ENCODE measurements at regions not wholly inside any gene's neighbourhood (a gene's known extent, or its start where the extent isn't known, plus 50 kb on each side); places are given as distances from the start of the nearest gene placed in this dataset.

DNA sequence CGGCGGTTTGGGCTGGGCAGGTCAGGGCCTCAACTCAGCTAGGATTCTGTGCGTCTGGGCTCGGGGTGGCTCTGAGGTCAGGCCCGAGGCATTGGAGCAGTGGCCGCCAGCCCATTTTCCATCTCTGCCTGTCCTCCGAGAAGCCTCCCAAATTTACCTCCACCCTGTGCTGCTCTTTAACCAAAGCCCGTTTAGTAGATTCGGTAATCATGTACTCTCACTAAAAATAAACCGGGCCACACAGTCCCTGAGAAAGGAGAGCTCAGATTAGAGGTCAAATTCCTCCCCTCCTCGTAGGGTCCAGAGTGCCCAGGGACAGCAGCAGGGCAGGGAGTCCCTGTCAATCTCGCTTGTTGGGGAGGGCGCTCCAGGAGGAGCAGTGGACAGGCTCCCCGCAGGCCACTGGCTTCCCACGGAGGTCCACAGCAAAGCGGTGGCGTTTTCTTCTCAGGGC is 88.7 kb upstream of the CHST15 start:
- ChIA-PET POLR2A (no interaction called here), CTCF (no interaction called here)
- no peak for DNase-seq
- Mint-ChIP-seq H3K27me3 (no peaks in the 10 kb centered on the region), H3K9me3 (no peaks in the 10 kb centered on the region), H3K27ac (no peak overlapping the region), H3K36me3 (no peaks in the 10 kb centered on the region), H3K4me3 (no peak overlapping the region), H3K4me1 (no peaks in the 10 kb centered on the region)
- ATAC-seq (replicated peaks in 1 of 4), result no peak
- no peaks in the 10 kb centered on the region for H3K4me1 ChIP-seq (ENCODE audit: control insufficient read depth in 1 of 2, extremely low read depth in 1 of 2, insufficient read depth in 2 of 2, low read length in 2 of 2)
- H3K36me3 ChIP-seq (ENCODE audit: control insufficient read depth in 2 of 2, extremely low read depth in 1 of 2, insufficient read depth in 1 of 2, low read length in 1 of 2), result no peaks in the 10 kb centered on the region
- H3K9me3 ChIP-seq, result no peaks in the 10 kb centered on the region
- 84% methylated on average over 17 of the region's 17 CpGs for WGBS (ENCODE audit: insufficient coverage)
- H3K27me3 ChIP-seq (replicated peaks in 1 of 2; ENCODE audit: control insufficient read depth in 2 of 2, extremely low read depth in 1 of 2, insufficient read depth in 2 of 2, low read length in 1 of 2), result peaks cover 0 to 7% of the 10 kb centered on the region in 2 experiments
- no peak overlapping the region for H3K27ac ChIP-seq (ENCODE audit: low read length)
- H3K4me3 ChIP-seq (ENCODE audit: control insufficient read depth in 1 of 2, extremely low read depth in 1 of 2, low read length in 1 of 2), result no peak overlapping the region

DNA sequence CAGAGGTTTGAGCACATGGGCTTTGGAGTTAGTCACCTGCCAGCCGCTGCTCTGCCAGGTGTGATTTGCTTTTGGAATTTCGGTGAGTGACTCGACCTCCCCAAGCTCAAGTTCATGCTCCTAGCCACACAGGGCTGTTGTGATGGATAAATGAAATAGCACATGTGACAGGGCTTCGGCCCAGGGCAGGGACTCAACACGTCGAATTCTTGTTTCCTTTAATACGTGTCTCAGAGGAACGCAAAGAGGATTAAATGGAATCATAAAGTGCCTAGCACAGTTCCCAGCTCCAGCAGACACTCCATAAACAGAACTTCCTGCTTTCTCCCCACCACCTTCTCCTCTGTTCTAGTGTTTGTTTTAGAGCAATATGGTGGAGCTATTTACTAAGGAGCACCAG is 88.3 kb upstream of the CHST15 start:
- CTCF ChIA-PET, result no interaction called here
- WGBS (ENCODE audit: insufficient coverage), result no CpG with 5 or more reads among the region's 8 CpGs

GRCh38 chr10:124180947-124181549 is 87.7 kb upstream of the CHST15 start:
- no peak for ATAC-seq (replicated peaks in 1 of 4)
- DNase-seq, result no peak
- CTCF ChIA-PET, result no interaction called here

More for the DNA sequence above, 88.3 kb upstream of the CHST15 start:
- H3K9me3 Mint-ChIP-seq, result no peaks in the 10 kb centered on the region
- H3K36me3 Mint-ChIP-seq, result no peaks in the 10 kb centered on the region
- no peak for DNase-seq
- Histone ChIP-seq H3K27me3 (replicated peaks in 1 of 2; ENCODE audit: control insufficient read depth in 2 of 2, extremely low read depth in 1 of 2, insufficient read depth in 2 of 2, low read length in 1 of 2) (peaks cover 0 to 10% of the 10 kb centered on the region in 2 experiments), H3K9me3 (no peaks in the 10 kb centered on the region), H3K4me3 (ENCODE audit: control insufficient read depth in 1 of 2, extremely low read depth in 1 of 2, low read length in 1 of 2) (no peak overlapping the region), H3K27ac (ENCODE audit: low read length) (no peak overlapping the region), H3K36me3 (ENCODE audit: control insufficient read depth in 2 of 2, extremely low read depth in 1 of 2, insufficient read depth in 1 of 2, low read length in 1 of 2) (no peaks in the 10 kb centered on the region), H3K4me1 (ENCODE audit: control insufficient read depth in 1 of 2, extremely low read depth in 1 of 2, insufficient read depth in 2 of 2, low read length in 2 of 2) (no peaks in the 10 kb centered on the region)
- H3K27me3 Mint-ChIP-seq, result no peaks in the 10 kb centered on the region
- H3K4me3 Mint-ChIP-seq, result no peak overlapping the region
- no peak for ATAC-seq (replicated peaks in 1 of 4)
- H3K4me1 Mint-ChIP-seq, result peaks cover 0 to 2% (median 0%) of the 10 kb centered on the region in 3 donors
- no peak overlapping the region for H3K27ac Mint-ChIP-seq
- POLR2A ChIA-PET, result no interaction called here

GRCh38 chr10:124180044-124180745 is 86.8 kb upstream of the CHST15 start:
- no peak overlapping the region for H3K4me3 ChIP-seq (ENCODE audit: control insufficient read depth in 1 of 2, extremely low read depth in 1 of 2, low read length in 1 of 2)
- ChIA-PET POLR2A (no interaction called here), CTCF (no interaction called here)
- DNase-seq (no peak), ATAC-seq (replicated peaks in 1 of 4) (no peak)
- H3K27me3 ChIP-seq (replicated peaks in 1 of 2; ENCODE audit: control insufficient read depth in 2 of 2, extremely low read depth in 1 of 2, insufficient read depth in 2 of 2, low read length in 1 of 2), result peaks cover 0 to 18% of the 10 kb centered on the region in 2 experiments
- Mint-ChIP-seq H3K27me3 (peaks cover 4 to 5% of the 10 kb centered on the region in 2 donors), H3K4me3 (no peak overlapping the region), H3K27ac (no peak overlapping the region), H3K4me1 (peaks cover 3 to 11% (median 3%) of the 10 kb centered on the region in 3 donors), H3K9me3 (no peaks in the 10 kb centered on the region), H3K36me3 (no peaks in the 10 kb centered on the region)
- peaks cover 0 to 5% of the 10 kb centered on the region in 2 experiments for H3K4me1 ChIP-seq (ENCODE audit: control insufficient read depth in 1 of 2, extremely low read depth in 1 of 2, insufficient read depth in 2 of 2, low read length in 2 of 2)
- 63% methylated on average over 1 of the region's 8 CpGs for WGBS (ENCODE audit: insufficient coverage)
- no peaks in the 10 kb centered on the region for H3K36me3 ChIP-seq (ENCODE audit: control insufficient read depth in 2 of 2, extremely low read depth in 1 of 2, insufficient read depth in 1 of 2, low read length in 1 of 2)
- no peak overlapping the region for H3K27ac ChIP-seq (ENCODE audit: low read length)
- no peaks in the 10 kb centered on the region for H3K9me3 ChIP-seq

More at GRCh38 chr10:124180947-124181549, 87.7 kb upstream of the CHST15 start:
- Mint-ChIP-seq H3K27me3 (peaks cover under 1 to 1% of the 10 kb centered on the region in 2 donors), H3K9me3 (no peaks in the 10 kb centered on the region), H3K36me3 (no peaks in the 10 kb centered on the region), H3K4me3 (no peak overlapping the region), H3K4me1 (peaks cover 0 to 6% (median under 1%) of the 10 kb centered on the region in 3 donors), H3K27ac (no peak overlapping the region)
- Histone ChIP-seq H3K4me1 (ENCODE audit: control insufficient read depth in 1 of 2, extremely low read depth in 1 of 2, insufficient read depth in 2 of 2, low read length in 2 of 2) (peaks cover 0 to 4% of the 10 kb centered on the region in 2 experiments), H3K27ac (ENCODE audit: low read length) (no peak overlapping the region), H3K4me3 (ENCODE audit: control insufficient read depth in 1 of 2, extremely low read depth in 1 of 2, low read length in 1 of 2) (no peak overlapping the region), H3K36me3 (ENCODE audit: control insufficient read depth in 2 of 2, extremely low read depth in 1 of 2, insufficient read depth in 1 of 2, low read length in 1 of 2) (no peaks in the 10 kb centered on the region), H3K9me3 (no peaks in the 10 kb centered on the region), H3K27me3 (replicated peaks in 1 of 2; ENCODE audit: control insufficient read depth in 2 of 2, extremely low read depth in 1 of 2, insufficient read depth in 2 of 2, low read length in 1 of 2) (peaks cover 0 to 15% of the 10 kb centered on the region in 2 experiments)
- 87% methylated on average over 9 of the region's 10 CpGs for WGBS (ENCODE audit: insufficient coverage)
- POLR2A ChIA-PET, result no interaction called here

- no peak for DNase-seq
- no peak overlapping the region for H3K4me3 ChIP-seq (ENCODE audit: control insufficient read depth in 1 of 2, extremely low read depth in 1 of 2, low read length in 1 of 2)
- H3K4me1 ChIP-seq (ENCODE audit: control insufficient read depth in 1 of 2, extremely low read depth in 1 of 2, insufficient read depth in 2 of 2, low read length in 2 of 2), result peaks cover 0 to 5% of the 10 kb centered on the region in 2 experiments
- no peak overlapping the region for H3K27ac Mint-ChIP-seq
- no peaks in the 10 kb centered on the region for H3K9me3 ChIP-seq
- no peaks in the 10 kb centered on the region for H3K9me3 Mint-ChIP-seq
- 100% methylated on average over 1 of the region's 3 CpGs for whole genome bisulfite sequencing (ENCODE audit: insufficient coverage)
- H3K36me3 ChIP-seq (ENCODE audit: control insufficient read depth in 2 of 2, extremely low read depth in 1 of 2, insufficient read depth in 1 of 2, low read length in 1 of 2), result no peaks in the 10 kb centered on the region
- H3K36me3 Mint-ChIP-seq, result no peaks in the 10 kb centered on the region
- no peak for ATAC-seq (replicated peaks in 1 of 4)
- peaks cover 4 to 5% of the 10 kb centered on the region in 2 donors for H3K27me3 Mint-ChIP-seq
- POLR2A ChIA-PET, result no interaction called here
- no peak overlapping the region for H3K4me3 Mint-ChIP-seq
- H3K27ac ChIP-seq (ENCODE audit: low read length), result no peak overlapping the region
- H3K4me1 Mint-ChIP-seq, result peaks cover 3 to 11% (median 3%) of the 10 kb centered on the region in 3 donors
- H3K27me3 ChIP-seq (replicated peaks in 1 of 2; ENCODE audit: control insufficient read depth in 2 of 2, extremely low read depth in 1 of 2, insufficient read depth in 2 of 2, low read length in 1 of 2), result peaks cover 0 to 23% of the 10 kb centered on the region in 2 experiments
- CTCF ChIA-PET, result no interaction called here
Measured at GRCh38 chr10:124179308-124180043, 86.1 kb upstream of the CHST15 start.

DNA sequence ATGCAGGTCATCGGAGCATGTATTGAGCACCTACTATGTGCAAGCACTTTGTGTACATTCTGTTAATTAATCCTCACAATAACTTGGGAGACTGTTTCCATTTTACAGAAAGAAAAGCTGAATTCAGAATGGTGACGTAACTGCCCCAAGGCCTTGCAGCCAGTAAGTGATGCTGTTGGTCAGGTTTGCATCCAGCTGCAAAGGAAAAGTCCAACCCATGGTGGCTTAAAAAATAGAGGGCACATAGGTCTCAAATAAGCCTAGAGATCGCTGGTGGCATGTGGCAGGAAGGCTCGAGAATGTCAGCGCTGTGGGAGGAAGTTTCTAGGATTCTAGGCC is 83.8 kb upstream of the CHST15 start:
- WGBS (ENCODE audit: insufficient coverage), result 91% methylated on average over 4 of the region's 5 CpGs
- ChIA-PET POLR2A (no interaction called here), CTCF (no interaction called here)
- Mint-ChIP-seq H3K9me3 (no peaks in the 10 kb centered on the region), H3K36me3 (no peaks in the 10 kb centered on the region), H3K4me1 (peaks cover 3 to 11% (median 3%) of the 10 kb centered on the region in 3 donors), H3K27me3 (peaks cover 4 to 7% of the 10 kb centered on the region in 2 donors), H3K27ac (no peak overlapping the region), H3K4me3 (no peak overlapping the region)
- H3K27me3 ChIP-seq (replicated peaks in 1 of 2; ENCODE audit: control insufficient read depth in 2 of 2, extremely low read depth in 1 of 2, insufficient read depth in 2 of 2, low read length in 1 of 2), result peaks cover 0 to 29% of the 10 kb centered on the region in 2 experiments
- peaks cover 0 to 5% of the 10 kb centered on the region in 2 experiments for H3K4me1 ChIP-seq (ENCODE audit: control insufficient read depth in 1 of 2, extremely low read depth in 1 of 2, insufficient read depth in 2 of 2, low read length in 2 of 2)
- no peaks in the 10 kb centered on the region for H3K9me3 ChIP-seq
- H3K36me3 ChIP-seq (ENCODE audit: control insufficient read depth in 2 of 2, extremely low read depth in 1 of 2, insufficient read depth in 1 of 2, low read length in 1 of 2), result no peaks in the 10 kb centered on the region
- H3K27ac ChIP-seq (ENCODE audit: low read length), result no peak overlapping the region
- H3K4me3 ChIP-seq (ENCODE audit: control insufficient read depth in 1 of 2, extremely low read depth in 1 of 2, low read length in 1 of 2), result no peak overlapping the region
- no peak for DNase-seq
- ATAC-seq (replicated peaks in 1 of 4), result no peak

All from T-cell (primary cell).